ENCODE measurements at regions not wholly inside any gene's neighbourhood (a gene's known extent, or its start where the extent isn't known, plus 50 kb on each side); places are given as distances from the start of the nearest gene placed in this dataset.

GRCh38 chr13:109593230-109593629 lies 193.2 kb downstream of the IRS2 start:
- no peak for DNase-seq (ENCODE audit: low spot score)

GRCh38 chr13:109592770-109593169 lies 193.6 kb downstream of the IRS2 start:
- no peak for DNase-seq (ENCODE audit: low spot score)

- no peak for DNase-seq (ENCODE audit: low spot score)
Measured at GRCh38 chr13:109587689-109588088, 198.7 kb downstream of the IRS2 start.

- DNase-seq (ENCODE audit: low spot score), result no peak
Measured at GRCh38 chr13:109586509-109587346, 199.7 kb downstream of the IRS2 start.

GRCh38 chr13:109584844-109585361 lies 201.5 kb downstream of the IRS2 start:
- no peak for DNase-seq (ENCODE audit: low spot score)

GRCh38 chr13:109577191-109577700 lies 209.1 kb downstream of the IRS2 start:
- no peak for DNase-seq (ENCODE audit: low spot score)

- no peak for DNase-seq (ENCODE audit: low spot score)
Measured at GRCh38 chr13:109576331-109576813, 210.0 kb downstream of the IRS2 start.

GRCh38 chr13:109575821-109576220 lies 210.6 kb downstream of the IRS2 start:
- DNase-seq (ENCODE audit: low spot score), result no peak

- no peak for DNase-seq (ENCODE audit: low spot score)
Measured at GRCh38 chr13:109572389-109572788, 214.0 kb downstream of the IRS2 start.

- no peak for DNase-seq (ENCODE audit: low spot score)
Measured at GRCh38 chr13:109569958-109570711, 216.2 kb downstream of the IRS2 start.

GRCh38 chr13:109568339-109568818 lies 218.0 kb downstream of the IRS2 start:
- peak; percentile 13 for DNase-seq (ENCODE audit: low spot score)

- DNase-seq (ENCODE audit: low spot score), result peak; percentile 29
Measured at GRCh38 chr13:109567315-109567714, 219.1 kb downstream of the IRS2 start.

GRCh38 chr13:109565877-109566276 lies 220.5 kb downstream of the IRS2 start:
- no peak for DNase-seq (ENCODE audit: low spot score)

- DNase-seq (ENCODE audit: low spot score), result no peak
Measured at GRCh38 chr13:109548374-109548773, 238.0 kb downstream of the IRS2 start.

- no peak for DNase-seq (ENCODE audit: low spot score)
Measured at GRCh38 chr13:109547942-109548341, 238.4 kb downstream of the IRS2 start.

- DNase-seq (ENCODE audit: low spot score), result no peak
Measured at GRCh38 chr13:109545931-109546330, 240.5 kb downstream of the IRS2 start.

- no peak for DNase-seq (ENCODE audit: low spot score)
Measured at GRCh38 chr13:109541081-109541480, 245.3 kb downstream of the IRS2 start.

GRCh38 chr13:109537584-109537983 lies 248.8 kb downstream of the IRS2 start:
- no peak for DNase-seq (ENCODE audit: low spot score)

GRCh38 chr13:109533350-109533749 lies 253.0 kb downstream of the IRS2 start:
- no peak for DNase-seq (ENCODE audit: low spot score)

GRCh38 chr13:109529964-109530363 lies 256.4 kb downstream of the IRS2 start:
- DNase-seq (ENCODE audit: low spot score), result no peak

GRCh38 chr13:109521719-109522118 lies 264.7 kb downstream of the IRS2 start:
- DNase-seq (ENCODE audit: low spot score), result no peak

GRCh38 chr13:109517517-109517916 lies 268.9 kb downstream of the IRS2 start:
- DNase-seq (ENCODE audit: low spot score), result peak; percentile 24

GRCh38 chr13:109516186-109516585 lies 270.2 kb downstream of the IRS2 start:
- no peak for DNase-seq (ENCODE audit: low spot score)
